GM18858 (cell line): ENCODE measurements at regions not wholly inside any gene's neighbourhood (a gene's known extent, or its start where the extent isn't known, plus 50 kb on each side); places are given as distances from the start of the nearest gene placed in this dataset.
"Not testable (repeated sequence)": the region's sequence is repeated elsewhere in the genome, so short reads cannot be mapped to it uniquely, and the experiment has no call there.

Experiments
- ATAC-seq: cut with Tn5 transposase; IDR thresholded peaks from one replicate; pipeline ENCODE4 v1.9.1; 2021; ENCODE audit not compliant: unreplicated experiment

DNA sequence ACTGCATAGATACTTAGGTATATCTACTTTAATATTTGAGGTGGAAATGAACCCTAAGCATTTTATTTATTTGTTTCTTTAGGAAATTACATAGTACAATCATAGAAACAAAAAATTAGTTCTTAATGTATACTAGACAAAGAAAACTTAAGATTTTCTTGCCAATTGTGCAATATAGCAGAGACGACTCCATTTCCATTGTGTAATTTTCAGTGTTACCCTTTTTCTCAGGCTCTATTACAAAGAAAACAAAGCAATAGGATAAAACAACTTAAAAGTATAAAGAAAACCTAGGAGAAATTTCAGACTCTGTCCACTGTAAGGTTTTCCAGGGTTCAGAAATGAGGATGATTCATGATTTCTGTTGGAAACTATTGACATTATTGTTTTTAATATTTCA, 89.0 kb upstream of the SERTAD2 start:
- ATAC-seq = no peak

DNA sequence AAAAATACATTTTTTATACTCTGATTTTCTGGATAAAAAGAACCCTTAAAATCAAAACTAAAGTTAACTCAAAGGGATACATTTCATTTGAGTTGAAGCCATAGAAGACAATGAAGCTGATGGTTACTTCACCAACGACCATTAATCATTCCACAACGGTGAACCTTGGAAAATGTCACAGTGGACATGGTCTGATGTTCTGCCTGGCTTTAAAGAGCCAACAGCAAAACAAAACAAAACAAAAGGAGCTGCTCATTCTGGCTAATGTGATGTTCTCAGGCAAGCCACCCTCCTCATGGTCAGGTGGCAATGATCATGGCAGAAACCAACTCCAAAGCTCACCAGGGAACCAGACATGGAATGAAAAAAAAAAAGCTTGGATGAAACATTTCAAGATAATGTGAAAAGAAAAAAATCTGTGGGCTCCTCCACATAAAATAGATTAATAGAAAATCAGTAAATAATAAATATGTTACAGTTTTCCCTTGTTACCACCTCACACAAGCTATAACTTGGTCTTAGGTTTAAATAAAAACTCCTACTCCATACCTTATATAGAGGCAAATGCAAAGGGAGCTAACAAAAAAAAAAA, 90.1 kb upstream of the SERTAD2 start:
- no peak for ATAC-seq

DNA sequence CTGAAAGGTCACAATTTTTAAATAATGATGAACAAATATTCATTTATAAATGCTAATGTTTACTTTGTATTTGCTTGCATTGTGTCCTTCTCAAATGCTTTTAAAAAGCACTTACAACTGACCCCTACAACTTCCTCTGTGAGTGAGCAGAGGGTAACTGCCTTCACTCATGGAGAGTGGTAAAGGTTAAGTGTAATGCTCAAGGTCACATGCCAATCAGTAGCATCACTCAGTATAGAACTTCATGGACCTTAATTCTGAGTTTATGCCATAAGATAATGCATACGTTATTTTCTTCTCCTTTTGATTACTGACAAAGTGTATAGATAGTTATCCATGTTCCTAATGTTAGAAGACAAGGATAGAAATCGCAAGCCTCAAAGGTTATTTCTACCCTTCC, 91.8 kb upstream of the SERTAD2 start:
- no peak for ATAC-seq

DNA sequence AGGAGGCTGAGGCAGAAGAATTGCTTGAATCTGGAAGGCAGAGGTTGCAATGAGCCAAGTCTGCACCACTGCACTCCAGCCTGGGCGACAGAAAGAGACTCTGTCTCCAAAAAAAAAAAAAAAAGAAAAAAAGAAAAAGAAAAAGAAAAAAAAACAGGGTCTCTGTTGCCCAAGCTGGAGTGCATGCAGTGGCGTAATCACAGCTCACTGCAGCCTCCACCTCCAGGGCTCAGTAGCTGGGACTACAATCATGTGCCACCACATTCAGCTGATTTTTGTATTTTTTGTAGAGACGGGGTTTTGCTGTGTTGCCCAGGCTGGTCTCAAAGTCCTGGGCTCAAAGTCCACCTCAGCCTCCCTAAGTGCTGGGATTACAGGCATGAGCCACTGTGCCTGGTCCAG, 94.0 kb upstream of the SERTAD2 start:
- not testable (repeated sequence) for ATAC-seq

DNA sequence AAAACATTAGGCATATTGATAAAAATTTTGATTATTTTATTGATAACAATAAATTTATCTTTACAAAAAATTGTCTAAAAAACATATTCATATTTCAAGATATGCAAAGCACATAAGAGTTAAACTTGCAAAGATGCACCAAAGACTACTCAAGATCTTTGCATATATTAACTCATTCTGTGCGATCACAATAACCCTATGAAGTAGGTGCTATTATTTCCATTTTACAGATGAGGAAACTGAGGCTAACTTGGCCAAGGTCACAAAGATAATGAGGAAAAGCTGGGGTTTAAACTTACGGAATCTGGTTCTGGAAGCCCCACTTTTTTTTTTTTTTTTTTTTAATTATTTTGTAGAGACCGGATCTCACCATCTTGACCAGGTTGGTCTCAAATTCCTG, 94.4 kb upstream of the SERTAD2 start:
- no peak for ATAC-seq

DNA sequence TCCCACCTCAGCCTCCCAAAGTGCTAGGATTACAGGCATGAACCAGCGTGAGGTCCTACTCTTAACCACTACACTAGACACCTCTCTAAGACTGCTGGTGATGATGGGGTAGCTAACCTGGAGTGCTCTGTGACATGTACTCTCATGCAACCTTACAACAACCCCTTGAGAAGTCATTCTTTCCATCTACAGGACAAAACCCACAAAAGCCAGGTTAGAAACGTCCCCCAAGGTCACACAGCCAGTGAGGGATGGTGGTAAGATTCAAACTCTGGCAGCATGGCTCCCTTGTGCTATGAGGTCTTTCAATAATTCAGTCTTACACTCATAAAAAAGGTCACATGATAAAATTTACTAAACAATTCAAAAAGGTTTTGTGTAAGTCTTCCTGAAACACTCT, 94.8 kb upstream of the SERTAD2 start:
- no peak for ATAC-seq

DNA sequence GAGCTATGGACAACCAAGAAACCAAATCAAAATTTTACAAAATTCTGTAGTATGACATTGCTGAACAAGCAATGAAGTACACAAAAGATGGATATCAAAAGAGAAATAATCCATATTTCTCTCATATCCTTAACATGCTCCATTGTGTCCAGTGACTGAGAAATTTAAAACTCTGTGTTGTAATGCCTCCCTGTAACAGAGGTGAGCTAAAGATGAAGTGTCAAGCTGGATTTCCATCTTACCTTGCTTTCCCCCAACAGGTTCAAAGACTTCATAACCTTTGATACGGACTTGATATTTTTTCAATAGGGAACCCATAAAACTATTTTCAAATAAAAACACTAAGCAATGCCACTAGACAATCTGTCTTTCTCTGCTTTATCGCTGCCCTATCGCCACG, 95.7 kb upstream of the SERTAD2 start:
- no peak for ATAC-seq

DNA sequence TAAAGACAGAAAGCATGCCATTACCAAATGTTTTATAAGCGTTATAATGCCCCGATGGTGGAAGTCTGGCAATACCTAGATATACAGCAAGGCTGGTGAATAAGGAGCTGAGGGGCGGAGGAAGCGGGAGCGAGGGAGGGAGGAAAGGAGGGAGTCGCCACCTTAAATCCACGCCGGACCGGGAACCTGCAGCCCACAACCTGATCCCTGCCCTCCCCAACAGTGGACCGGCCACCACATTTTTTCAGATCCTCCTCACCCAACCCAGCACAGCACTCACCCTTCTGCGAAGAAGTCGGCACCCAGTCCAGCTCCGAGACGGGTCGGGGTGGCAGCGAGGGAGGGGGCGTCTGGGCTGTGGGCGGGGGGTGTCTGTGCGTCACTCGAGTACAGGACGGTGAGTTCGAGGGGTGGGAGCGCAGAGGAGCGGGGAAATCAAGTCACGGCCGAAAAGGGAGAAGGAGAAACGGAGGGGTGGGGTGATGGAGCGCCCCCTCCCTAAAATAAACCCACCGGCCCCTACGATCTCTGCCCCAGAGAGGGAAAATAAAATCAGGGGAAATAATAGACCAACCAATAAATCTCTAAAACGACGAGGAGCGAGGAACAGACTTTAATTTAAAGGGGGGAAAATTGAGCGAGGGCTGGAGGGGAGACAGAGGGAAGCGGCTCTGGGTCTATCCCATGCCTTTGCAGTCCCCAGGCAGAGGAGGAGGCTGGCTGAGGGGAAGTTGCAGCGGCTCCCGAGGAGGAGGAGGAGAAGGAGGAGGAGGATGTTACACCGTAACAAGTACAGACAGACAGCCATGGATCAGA, 96.5 kb upstream of the SERTAD2 start:
- ATAC-seq = no peak

DNA sequence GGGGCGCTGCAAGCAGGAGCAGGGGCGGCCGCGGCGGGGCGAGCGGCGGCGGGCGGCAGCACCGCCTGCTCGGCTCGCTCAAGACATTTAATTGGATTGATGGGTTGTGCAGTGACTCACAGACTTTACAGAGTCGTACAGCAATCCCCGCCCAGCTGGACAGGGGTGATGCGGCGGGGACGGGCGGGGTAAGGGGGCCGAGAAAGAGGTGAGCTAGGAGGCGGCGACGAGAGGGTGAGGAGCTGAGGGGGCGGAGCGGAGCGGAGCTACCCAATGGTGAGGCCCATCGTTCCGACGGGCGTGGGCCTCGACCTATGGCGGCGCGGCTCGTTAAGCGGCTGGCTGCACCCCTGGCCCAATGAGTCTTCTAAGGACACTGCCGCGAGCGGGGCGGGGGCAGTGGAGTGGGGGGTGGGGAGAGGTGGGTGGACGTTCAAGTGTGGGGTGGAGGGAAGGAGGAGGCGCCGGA, 97.1 kb upstream of the SERTAD2 start:
- peak; percentile 75 for ATAC-seq

DNA sequence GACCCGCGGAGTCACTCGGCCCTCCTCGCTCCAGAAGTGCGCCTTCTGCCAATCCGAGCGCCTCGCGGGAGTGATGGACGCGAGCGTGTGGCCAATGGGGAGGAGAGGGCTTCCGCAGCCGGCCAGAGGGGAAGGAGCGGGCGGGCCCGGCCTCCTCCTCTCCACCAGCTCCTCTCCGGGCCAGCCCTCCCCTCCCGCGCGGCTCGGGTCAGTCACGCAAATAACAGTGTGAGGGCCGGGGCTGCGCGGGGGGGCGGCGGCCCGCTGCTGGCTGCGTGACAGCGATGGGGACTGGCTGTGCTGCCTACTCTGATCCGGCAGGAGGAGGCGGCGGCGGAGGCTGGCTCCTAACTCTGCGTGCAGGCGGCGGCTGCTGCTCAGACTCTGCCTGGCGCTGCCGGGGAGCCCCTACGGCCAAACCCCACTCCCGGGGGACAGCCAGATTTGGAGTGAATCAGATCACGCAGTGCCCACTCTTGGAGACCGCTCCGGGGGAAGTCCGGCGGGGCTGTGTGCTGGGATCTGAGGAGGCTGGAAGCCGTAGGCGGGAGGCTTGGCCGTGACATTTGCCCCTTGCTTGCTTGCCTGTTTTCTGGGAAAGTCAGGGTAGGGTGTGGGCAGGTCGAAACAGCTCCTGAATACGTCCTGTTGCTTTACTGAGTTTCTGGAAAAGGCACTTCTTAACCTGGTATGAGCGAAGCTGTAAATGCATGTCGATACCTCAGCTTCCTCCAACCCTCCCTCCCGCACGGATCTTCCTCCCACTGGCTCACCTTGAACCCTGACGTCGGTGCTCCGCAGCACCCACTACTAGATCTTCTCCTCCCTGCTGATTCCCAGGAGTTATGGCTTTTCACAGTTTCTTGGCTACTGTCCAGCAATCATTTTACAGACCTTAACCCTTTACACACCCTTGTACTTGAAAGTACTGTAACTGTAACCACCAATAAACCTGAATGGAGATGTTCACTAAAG, 97.9 kb upstream of the SERTAD2 start:
- ATAC-seq = peak; percentile 72

DNA sequence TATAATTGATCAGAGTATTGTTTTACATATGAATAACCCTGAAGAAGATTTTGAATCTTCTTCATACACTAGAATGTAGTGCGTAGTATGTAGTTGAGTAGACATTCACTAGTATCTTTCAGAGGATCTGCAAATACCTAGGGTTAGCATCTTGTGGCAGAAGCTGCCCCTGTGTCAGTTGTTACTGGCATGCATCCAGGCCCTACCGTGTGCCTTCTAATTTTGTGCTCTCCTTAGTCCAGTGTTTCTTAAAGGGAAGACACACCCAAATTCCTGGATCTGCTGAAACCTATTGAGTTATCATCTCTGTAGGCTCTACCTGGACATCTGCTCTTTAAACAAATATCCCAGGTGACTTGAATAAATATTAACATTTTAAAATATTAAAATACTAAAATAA, 99.7 kb upstream of the SERTAD2 start:
- no peak for ATAC-seq

DNA sequence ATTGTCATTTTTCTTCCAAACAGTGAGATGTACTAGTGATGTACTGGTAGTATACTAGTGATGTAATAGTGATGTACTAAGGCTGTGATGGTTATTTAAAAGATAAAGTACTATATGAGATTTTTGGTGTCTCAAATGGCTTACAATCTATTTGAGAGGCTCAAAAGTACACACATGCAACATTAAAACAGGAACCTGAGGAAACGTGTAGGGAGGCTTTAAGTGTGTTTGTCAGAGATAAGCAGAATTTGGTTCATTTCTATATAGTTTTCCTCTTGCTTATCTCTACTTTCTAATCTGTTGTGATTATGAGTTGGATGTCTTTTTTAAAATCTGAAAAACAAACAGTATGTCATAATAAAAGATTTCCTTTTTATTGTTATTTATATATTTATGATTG, 100.9 kb upstream of the SERTAD2 start:
- no peak for ATAC-seq

DNA sequence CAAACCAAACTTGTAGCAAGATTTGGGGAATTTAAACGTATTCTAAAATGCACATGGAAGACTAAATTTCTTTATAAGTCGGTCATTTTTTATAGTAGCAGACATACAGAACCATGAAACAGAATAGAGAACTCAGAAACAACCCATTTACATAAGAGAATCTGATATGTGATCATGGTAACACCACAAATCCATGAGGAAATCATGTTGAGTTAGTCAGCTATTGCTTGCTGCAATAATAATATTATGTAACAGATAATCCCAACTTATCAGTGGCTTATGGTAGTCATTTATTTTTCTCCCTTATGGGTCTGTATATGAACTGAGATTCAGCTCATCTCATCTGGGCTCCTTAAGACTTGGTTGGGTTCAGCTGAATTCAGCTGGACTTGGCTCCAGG, 103.4 kb upstream of the SERTAD2 start:
- no peak for ATAC-seq

DNA sequence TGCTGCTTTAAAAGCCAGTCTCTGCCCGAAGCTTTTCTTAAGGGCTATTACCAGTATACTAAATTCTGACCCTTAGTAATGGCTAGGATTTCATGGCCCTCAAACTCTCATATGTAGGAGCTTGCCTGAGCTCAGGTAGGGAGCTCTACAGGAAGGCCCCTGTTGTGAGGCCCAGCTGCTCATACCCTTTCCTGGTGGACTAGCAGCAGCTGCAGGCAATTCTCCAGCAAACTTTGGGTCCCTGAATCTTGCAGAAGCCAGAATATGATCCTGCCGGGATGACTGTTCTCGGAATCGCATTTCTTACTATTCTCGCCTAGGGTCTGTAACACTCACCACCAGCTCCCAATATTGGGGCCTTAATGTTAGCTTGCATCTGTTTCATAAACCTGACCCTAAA, 106.4 kb upstream of the SERTAD2 start:
- no peak for ATAC-seq

DNA sequence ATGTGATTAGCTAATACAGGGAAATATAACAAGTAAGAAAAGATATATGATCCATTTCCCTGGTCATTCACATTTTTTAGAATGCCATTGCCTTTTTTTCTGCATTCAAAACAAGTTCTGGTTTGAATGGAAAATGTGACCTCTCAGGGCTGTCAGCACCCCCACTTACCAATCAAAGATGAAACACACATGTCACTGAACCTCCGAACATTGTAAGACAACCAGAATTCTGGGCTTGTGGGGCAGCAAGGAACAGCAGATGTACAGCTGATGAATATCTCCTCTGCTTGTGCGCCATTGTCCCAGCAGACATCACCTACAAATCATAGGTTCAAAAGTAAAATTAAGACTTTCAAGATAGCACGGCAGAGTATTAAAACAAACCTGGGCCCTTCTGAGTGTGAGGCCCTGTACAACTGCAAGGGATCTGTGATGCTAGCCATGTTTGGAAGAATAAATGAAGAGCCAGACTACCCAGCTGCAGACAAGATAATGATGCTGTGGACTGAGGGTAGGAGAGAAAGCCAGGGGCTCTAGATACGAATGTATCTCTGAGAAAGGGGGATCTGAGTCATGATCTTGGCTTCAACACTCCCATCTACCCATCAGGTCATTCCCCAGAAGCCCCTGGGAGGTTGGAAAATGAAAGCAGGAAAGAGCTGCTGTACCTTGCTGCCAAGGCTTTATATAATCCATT, 108.7 kb upstream of the SERTAD2 start:
- ATAC-seq = no peak

DNA sequence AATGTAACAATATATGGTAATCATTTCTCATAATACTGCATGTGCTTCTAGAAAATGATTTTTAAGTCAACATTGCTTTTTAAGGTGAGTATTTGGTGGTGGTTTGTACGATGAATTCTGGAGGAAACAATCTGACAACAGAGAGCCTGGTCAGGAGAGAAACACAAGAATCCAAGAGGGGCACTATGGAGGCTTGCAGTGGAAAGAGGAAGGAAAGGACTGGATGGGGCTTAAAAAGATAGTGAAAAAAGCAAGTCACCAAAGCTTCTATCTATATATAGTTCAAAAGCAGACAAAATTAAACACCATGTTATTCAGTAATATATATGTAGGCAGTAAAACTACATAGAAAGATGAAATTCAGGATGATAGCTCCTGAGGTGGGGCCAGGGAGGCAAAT, 109.4 kb upstream of the SERTAD2 start:
- no peak for ATAC-seq

DNA sequence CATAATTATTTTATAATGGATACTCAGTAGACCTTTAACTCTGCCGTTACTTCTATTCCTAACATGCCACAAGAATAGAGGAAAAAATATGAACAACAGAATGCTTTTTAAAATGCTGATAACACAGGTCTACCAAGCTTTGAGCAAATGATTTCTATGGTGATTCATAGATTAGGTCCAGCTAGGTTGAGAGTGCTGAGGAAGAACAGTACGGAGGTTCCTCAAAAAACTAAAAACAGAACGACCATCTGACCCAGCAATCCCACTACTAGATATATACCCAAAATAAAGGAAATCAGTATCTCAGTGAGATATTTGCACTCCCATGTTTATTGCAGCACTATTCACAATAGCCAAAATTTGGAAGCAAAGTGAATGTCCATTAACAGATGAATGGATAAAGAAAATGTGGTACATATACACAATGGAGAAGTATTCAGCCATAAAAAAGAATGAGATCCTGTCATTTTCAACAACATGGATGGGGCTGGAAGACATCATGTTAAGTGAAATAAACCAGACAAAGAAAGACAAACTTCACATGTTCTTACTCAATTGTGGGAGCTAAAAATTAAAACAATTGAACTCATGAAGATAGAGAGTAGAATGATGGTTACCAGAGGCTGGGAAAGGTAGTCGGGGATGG, 111.6 kb upstream of the SERTAD2 start:
- ATAC-seq = no peak

DNA sequence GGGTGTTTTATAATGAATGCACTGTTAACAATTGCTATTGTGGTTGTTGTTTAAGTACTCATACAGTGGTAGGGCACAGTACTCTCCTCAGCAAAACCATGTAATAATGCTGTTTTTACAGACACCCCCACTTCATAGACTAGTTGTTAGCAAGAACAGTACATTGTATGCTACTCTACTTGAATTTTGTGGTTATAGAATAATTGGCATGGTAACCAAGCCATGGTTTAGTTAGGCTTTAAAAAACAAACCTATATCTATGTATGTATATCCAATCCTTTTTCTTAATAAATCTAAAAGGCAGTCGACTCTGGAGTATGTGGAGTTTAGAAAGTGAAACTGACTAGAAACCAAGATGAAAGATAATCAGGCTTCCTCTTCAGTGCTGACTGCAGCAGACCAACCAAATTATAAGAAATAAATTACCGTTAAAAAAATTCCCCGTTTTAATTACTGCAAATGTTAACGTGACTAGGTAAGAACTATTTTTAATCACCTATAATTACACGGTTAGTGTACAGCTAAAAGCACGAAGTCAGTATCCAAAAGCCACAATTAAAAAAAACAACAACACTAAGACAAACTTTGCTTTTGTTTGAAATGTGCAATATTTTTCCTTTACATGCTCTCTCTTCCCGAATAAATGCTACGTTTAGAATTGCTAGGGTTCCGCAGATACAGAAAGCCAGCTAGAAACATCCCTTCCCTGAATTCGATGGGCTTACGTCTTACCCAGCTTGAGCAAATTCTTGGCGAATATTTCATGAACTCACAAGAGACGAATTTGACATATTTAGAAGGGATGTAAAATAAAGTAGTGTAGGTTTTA, 113.3 kb upstream of the SERTAD2 start:
- ATAC-seq = peak; percentile 38

DNA sequence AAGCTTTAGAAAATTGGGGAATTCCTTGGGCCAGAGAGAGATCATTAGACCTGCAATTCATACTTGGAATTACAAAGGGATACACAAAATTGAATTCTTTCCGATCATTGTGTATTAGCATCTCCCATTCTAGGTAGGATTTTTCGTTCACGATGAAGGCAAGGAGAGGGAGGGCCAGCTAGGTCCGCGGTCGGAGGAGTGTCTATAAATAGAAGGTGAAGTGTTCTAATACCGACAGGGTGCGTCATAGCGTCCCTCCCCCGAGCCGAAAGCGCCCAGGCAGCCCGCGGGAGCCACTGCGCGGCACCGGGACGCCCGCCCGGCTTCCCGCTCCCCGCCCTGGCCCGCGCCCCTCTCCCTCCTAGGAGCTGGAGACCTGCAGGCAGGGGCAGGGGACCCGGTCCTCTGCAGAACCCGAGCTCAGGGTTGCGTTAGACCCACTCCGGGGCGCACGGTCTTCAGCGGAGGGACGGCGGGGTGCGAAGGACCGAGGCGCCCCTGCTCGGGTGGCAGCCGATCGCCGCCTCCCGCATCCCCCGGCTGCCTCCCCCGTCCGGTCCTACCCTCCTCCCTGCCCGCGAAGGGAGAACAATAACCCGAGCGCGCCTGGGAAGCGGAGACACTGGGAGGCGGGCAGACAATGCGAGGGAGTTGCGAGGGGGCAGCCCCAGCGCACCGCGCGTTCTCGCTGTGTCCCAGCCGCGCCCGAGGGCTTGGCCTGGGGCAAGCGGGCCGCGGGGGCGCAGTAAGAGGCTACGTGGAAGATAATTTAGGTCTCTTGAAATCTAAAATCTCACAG, 114.2 kb upstream of the SERTAD2 start:
- peak; percentile 62 for ATAC-seq
